Endothelial cell (in vitro differentiated cells): ENCODE measurements at regions not wholly inside any gene's neighbourhood (a gene's known extent, or its start where the extent isn't known, plus 50 kb on each side); places are given as distances from the start of the nearest gene placed in this dataset.

Source experiments
- DNase-seq: peaks from one replicate; pipeline ENCODE4 v3.0.0; 2021; ENCODE audit warnings: low spot score
- H3K27ac Mint-ChIP-seq: one replicate; pipeline ENCODE4 v1.8.0; 2021; ENCODE audit warnings: mixed read lengths, inconsistent platforms; ENCODE audit not compliant: unreplicated experiment
- H3K27me3 Mint-ChIP-seq: one replicate; pipeline ENCODE4 v1.8.0; 2021; ENCODE audit warnings: mild to moderate bottlenecking, moderate library complexity, mixed read lengths, inconsistent platforms; ENCODE audit not compliant: unreplicated experiment
- H3K36me3 Mint-ChIP-seq: one replicate; pipeline ENCODE4 v1.8.0; 2021; ENCODE audit warnings: mild to moderate bottlenecking, low read depth, mixed read lengths, inconsistent platforms; ENCODE audit not compliant: unreplicated experiment
- H3K4me1 Mint-ChIP-seq: one replicate; pipeline ENCODE4 v1.8.0; 2021; ENCODE audit warnings: mild to moderate bottlenecking, mixed read lengths, inconsistent platforms; ENCODE audit not compliant: unreplicated experiment
- H3K4me3 Mint-ChIP-seq: one replicate; pipeline ENCODE4 v1.8.0; 2021; ENCODE audit warnings: mild to moderate bottlenecking, mixed read lengths, inconsistent platforms; ENCODE audit not compliant: unreplicated experiment
- H3K9me3 Mint-ChIP-seq: one replicate; pipeline ENCODE4 v1.8.0; 2021; ENCODE audit warnings: mixed read lengths, inconsistent platforms; ENCODE audit not compliant: unreplicated experiment
- CTCF ChIP-seq: fragments of 200-600 bp; sonication (generic); IDR thresholded peaks from one replicate; pipeline ENCODE4 v1.5.0; 2021; ENCODE audit warnings: antibody characterized with exemption; ENCODE audit not compliant: unreplicated experiment

- Mint-ChIP-seq H3K27me3 (peaks cover 1% of the 10 kb centered on the region), H3K36me3 (no peaks in the 10 kb centered on the region), H3K4me3 (no peak overlapping the region), H3K27ac (no peak overlapping the region), H3K9me3 (no peaks in the 10 kb centered on the region), H3K4me1 (peaks cover 12% of the 10 kb centered on the region)
- no peak for DNase-seq
- no peak for TF ChIP-seq CTCF
Observed at GRCh38 chr13:104980586-104980985, 1554.9 kb downstream of the EFNB2 start.

- no peak overlapping the region for H3K4me3 Mint-ChIP-seq
- DNase-seq = no peak
- H3K4me1 Mint-ChIP-seq = peaks cover 4% of the 10 kb centered on the region
- H3K27me3 Mint-ChIP-seq = peaks cover 1% of the 10 kb centered on the region
- no peaks in the 10 kb centered on the region for H3K9me3 Mint-ChIP-seq
- no peak overlapping the region for H3K27ac Mint-ChIP-seq
- no peaks in the 10 kb centered on the region for H3K36me3 Mint-ChIP-seq
- TF ChIP-seq CTCF = no peak
Observed at GRCh38 chr13:104979281-104980030, 1556.0 kb downstream of the EFNB2 start.

DNA sequence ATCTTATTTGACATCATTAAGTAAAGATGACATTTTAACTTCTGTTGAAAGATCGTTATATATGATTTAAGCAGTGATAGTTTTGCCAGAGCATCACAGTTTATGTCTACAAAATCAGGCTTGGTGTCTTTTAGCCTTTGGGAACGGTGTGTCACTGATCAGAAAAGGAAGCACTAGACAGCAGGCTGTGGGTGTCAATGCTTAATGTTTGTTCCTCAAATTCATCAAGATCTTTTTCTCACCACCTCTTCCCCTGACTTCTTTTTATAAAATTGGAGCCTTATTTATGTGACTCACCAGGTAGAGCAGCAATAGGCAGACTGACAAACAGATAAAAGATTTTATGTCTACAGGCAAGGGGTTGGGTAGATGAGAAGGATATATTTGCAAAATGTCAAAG is 1558.5 kb downstream of the EFNB2 start:
- Mint-ChIP-seq H3K27me3 (peaks cover 1% of the 10 kb centered on the region), H3K27ac (no peak overlapping the region), H3K36me3 (no peaks in the 10 kb centered on the region), H3K9me3 (no peaks in the 10 kb centered on the region), H3K4me1 (no peaks in the 10 kb centered on the region), H3K4me3 (no peak overlapping the region)
- no peak for TF ChIP-seq CTCF
- no peak for DNase-seq

GRCh38 chr13:104975272-104975671 is 1560.2 kb downstream of the EFNB2 start:
- Mint-ChIP-seq H3K27me3 (peaks cover 1% of the 10 kb centered on the region), H3K36me3 (no peaks in the 10 kb centered on the region), H3K27ac (no peak overlapping the region), H3K4me1 (no peaks in the 10 kb centered on the region), H3K4me3 (no peak overlapping the region), H3K9me3 (no peaks in the 10 kb centered on the region)
- DNase-seq = no peak
- TF ChIP-seq CTCF = no peak

GRCh38 chr13:104968876-104969275 is 1566.6 kb downstream of the EFNB2 start:
- no peaks in the 10 kb centered on the region for H3K27me3 Mint-ChIP-seq
- no peaks in the 10 kb centered on the region for H3K4me1 Mint-ChIP-seq
- no peaks in the 10 kb centered on the region for H3K36me3 Mint-ChIP-seq
- no peak overlapping the region for H3K27ac Mint-ChIP-seq
- no peak for DNase-seq
- no peak for TF ChIP-seq CTCF
- no peak overlapping the region for H3K4me3 Mint-ChIP-seq
- H3K9me3 Mint-ChIP-seq = no peaks in the 10 kb centered on the region
